ENCODE measurements at regions not wholly inside any gene's neighbourhood (a gene's known extent, or its start where the extent isn't known, plus 50 kb on each side); places are given as distances from the start of the nearest gene placed in this dataset.

GRCh38 chr14:97832776-97833175 lies 1035.6 kb downstream of the VRK1 start:
- Histone ChIP-seq H3K27me3 (peaks cover 0 to 12% (median 0%) of the 10 kb centered on the region in 4 donors), H3K27ac (replicated peaks in 1 of 4) (no peak overlapping the region), H3K4me3 (no peak overlapping the region), H3K9me3 (no peaks in the 10 kb centered on the region), H3K36me3 (no peaks in the 10 kb centered on the region), H3K4me1 (no peaks in the 10 kb centered on the region)
- TF ChIP-seq EP300 (IDR thresholded peaks at IDR 0.05) (no peak), POLR2AphosphoS5 (IDR thresholded peaks at IDR 0.05) (no peak), POLR2A (IDR thresholded peaks at IDR 0.05; ENCODE audit: low read depth) (no peak)
- TF ChIP-seq, protein P1, sequence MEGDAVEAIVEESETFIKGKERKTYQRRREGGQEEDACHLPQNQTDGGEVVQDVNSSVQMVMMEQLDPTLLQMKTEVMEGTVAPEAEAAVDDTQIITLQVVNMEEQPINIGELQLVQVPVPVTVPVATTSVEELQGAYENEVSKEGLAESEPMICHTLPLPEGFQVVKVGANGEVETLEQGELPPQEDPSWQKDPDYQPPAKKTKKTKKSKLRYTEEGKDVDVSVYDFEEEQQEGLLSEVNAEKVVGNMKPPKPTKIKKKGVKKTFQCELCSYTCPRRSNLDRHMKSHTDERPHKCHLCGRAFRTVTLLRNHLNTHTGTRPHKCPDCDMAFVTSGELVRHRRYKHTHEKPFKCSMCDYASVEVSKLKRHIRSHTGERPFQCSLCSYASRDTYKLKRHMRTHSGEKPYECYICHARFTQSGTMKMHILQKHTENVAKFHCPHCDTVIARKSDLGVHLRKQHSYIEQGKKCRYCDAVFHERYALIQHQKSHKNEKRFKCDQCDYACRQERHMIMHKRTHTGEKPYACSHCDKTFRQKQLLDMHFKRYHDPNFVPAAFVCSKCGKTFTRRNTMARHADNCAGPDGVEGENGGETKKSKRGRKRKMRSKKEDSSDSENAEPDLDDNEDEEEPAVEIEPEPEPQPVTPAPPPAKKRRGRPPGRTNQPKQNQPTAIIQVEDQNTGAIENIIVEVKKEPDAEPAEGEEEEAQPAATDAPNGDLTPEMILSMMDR (IDR thresholded peaks at IDR 0.05): no peak
- WGBS: 55% methylated on average over 10 of the region's 11 CpGs
- intact Hi-C loops (cut with DNase I): no loop called here
- DNase-seq (ENCODE audit: extremely low spot score): no peak

DNA sequence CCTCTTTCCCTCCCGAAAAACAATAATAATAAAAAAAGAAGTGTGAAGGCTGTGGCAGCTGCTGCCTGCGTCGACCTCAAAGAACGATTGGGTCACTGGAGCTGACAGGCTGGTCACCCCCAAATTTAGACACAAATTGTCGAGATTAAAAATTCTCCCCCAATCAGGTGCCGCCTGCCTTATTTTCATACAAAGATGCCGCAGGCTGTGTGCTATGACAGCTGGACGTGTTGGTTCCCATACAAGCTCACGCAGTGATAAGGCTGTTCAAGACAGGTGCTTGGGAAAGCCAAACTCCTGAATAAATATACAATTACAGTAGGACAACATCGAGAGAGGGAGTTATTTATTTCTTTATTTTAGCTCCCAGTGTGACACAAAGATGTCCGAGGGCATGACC lies 1041.8 kb downstream of the VRK1 start:
- no peaks in the 10 kb centered on the region for H3K9me3 ChIP-seq
- intact Hi-C loops (cut with DNase I): no loop called here
- 57% methylated on average over 11 of the region's 11 CpGs for WGBS
- H3K27me3 ChIP-seq: peaks cover 0 to 30% (median 0%) of the 10 kb centered on the region in 4 donors
- DNase-seq (ENCODE audit: extremely low spot score): no peak
- no peak for TF ChIP-seq POLR2A (IDR thresholded peaks at IDR 0.05; ENCODE audit: low read depth)
- no peak for TF ChIP-seq POLR2AphosphoS5 (IDR thresholded peaks at IDR 0.05)
- TF ChIP-seq EP300 (IDR thresholded peaks at IDR 0.05): no peak
- TF ChIP-seq, protein P1 (IDR thresholded peaks at IDR 0.05): no peak
- H3K36me3 ChIP-seq: no peaks in the 10 kb centered on the region
- no peak overlapping the region for H3K27ac ChIP-seq (replicated peaks in 1 of 4)
- H3K4me1 ChIP-seq: no peaks in the 10 kb centered on the region
- no peak overlapping the region for H3K4me3 ChIP-seq

DNA sequence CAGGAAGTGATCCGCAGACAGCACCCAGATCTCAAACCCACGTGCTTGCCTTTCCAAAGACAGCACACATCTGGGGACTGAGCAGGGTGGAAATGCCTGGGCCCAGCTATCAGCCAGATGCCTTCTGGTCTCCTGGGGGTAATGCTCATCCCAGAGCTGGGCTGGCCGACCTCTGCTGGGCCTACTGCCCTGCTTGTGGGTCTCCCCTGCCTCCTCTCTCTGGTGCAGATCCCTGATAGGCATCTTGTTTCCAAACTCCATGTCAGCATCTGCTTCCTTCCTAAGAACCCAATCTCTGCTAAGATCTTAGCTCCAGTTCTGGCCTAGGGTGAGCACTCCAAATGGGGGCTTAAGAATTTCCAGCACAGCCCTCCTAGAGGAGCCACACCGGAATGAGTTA lies 1043.0 kb downstream of the VRK1 start:
- Histone ChIP-seq H3K9me3 (no peaks in the 10 kb centered on the region), H3K27me3 (peaks cover 0 to 35% (median 0%) of the 10 kb centered on the region in 4 donors), H3K4me3 (no peak overlapping the region), H3K27ac (replicated peaks in 1 of 4) (no peak overlapping the region), H3K4me1 (no peaks in the 10 kb centered on the region), H3K36me3 (no peaks in the 10 kb centered on the region)
- no peak for TF ChIP-seq EP300 (IDR thresholded peaks at IDR 0.05)
- DNase-seq (ENCODE audit: extremely low spot score): peak; percentile 75
- intact Hi-C loops (cut with DNase I): no loop called here
- WGBS: 71% methylated on average over 2 of the region's 4 CpGs

GRCh38 chr14:97841762-97842161 lies 1044.6 kb downstream of the VRK1 start:
- Histone ChIP-seq H3K36me3 (no peaks in the 10 kb centered on the region), H3K4me1 (no peaks in the 10 kb centered on the region), H3K4me3 (no peak overlapping the region), H3K9me3 (no peaks in the 10 kb centered on the region), H3K27ac (replicated peaks in 1 of 4) (no peak overlapping the region), H3K27me3 (peaks cover 0 to 35% (median 0%) of the 10 kb centered on the region in 4 donors)
- intact Hi-C loops (cut with DNase I): no loop called here
- DNase-seq (ENCODE audit: extremely low spot score): no peak
- 67% methylated on average over 5 of the region's 5 CpGs for WGBS
- TF ChIP-seq, protein P1 (IDR thresholded peaks at IDR 0.05): no peak
- no peak for TF ChIP-seq POLR2A (IDR thresholded peaks at IDR 0.05; ENCODE audit: low read depth)
- no peak for TF ChIP-seq EP300 (IDR thresholded peaks at IDR 0.05)
- no peak for TF ChIP-seq POLR2AphosphoS5 (IDR thresholded peaks at IDR 0.05)

DNA sequence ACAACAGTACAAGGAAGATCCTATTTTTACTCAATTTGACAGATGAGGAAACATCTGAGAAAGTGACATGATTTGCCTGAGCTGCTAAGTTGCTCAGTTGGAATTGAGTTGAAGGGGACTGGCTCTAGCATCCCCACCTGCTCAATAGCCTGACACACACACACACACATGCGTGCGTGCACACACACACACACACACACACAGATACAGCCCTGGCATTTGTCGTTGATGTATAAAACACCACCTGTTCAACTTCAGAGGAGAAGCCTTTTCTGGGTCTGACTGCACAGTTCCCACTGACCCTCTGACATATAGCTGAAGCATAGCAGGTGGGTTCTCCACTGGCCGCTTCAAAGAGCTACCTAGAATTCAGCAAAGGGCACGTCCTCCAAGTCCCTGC lies 1045.9 kb downstream of the VRK1 start:
- peak; percentile 90 for DNase-seq (ENCODE audit: extremely low spot score)
- H3K27ac ChIP-seq (replicated peaks in 1 of 4): no peak overlapping the region
- H3K9me3 ChIP-seq: no peaks in the 10 kb centered on the region
- no peaks in the 10 kb centered on the region for H3K4me1 ChIP-seq
- H3K4me3 ChIP-seq: no peak overlapping the region
- H3K27me3 ChIP-seq: peaks cover 0 to 35% (median 0%) of the 10 kb centered on the region in 4 donors
- WGBS: 55% methylated on average over 5 of the region's 5 CpGs
- intact Hi-C loops (cut with DNase I): no loop called here
- H3K36me3 ChIP-seq: no peaks in the 10 kb centered on the region
- TF ChIP-seq, protein P1 (IDR thresholded peaks at IDR 0.05): no peak
